Endothelial cell (in vitro differentiated cells): ENCODE measurements at regions not wholly inside any gene's neighbourhood (a gene's known extent, or its start where the extent isn't known, plus 50 kb on each side); places are given as distances from the start of the nearest gene placed in this dataset.

ENCODE experiments used
- DNase-seq: peaks from one replicate; pipeline ENCODE4 v3.0.0; 2021; ENCODE audit warnings: low spot score
- H3K27ac Mint-ChIP-seq: one replicate; pipeline ENCODE4 v1.8.0; 2021; ENCODE audit warnings: mixed read lengths, inconsistent platforms; ENCODE audit not compliant: unreplicated experiment
- H3K27me3 Mint-ChIP-seq: one replicate; pipeline ENCODE4 v1.8.0; 2021; ENCODE audit warnings: mild to moderate bottlenecking, moderate library complexity, mixed read lengths, inconsistent platforms; ENCODE audit not compliant: unreplicated experiment
- H3K36me3 Mint-ChIP-seq: one replicate; pipeline ENCODE4 v1.8.0; 2021; ENCODE audit warnings: mild to moderate bottlenecking, low read depth, mixed read lengths, inconsistent platforms; ENCODE audit not compliant: unreplicated experiment
- H3K4me1 Mint-ChIP-seq: one replicate; pipeline ENCODE4 v1.8.0; 2021; ENCODE audit warnings: mild to moderate bottlenecking, mixed read lengths, inconsistent platforms; ENCODE audit not compliant: unreplicated experiment
- H3K4me3 Mint-ChIP-seq: one replicate; pipeline ENCODE4 v1.8.0; 2021; ENCODE audit warnings: mild to moderate bottlenecking, mixed read lengths, inconsistent platforms; ENCODE audit not compliant: unreplicated experiment
- H3K9me3 Mint-ChIP-seq: one replicate; pipeline ENCODE4 v1.8.0; 2021; ENCODE audit warnings: mixed read lengths, inconsistent platforms; ENCODE audit not compliant: unreplicated experiment
- TF ChIP-seq, protein P1 (sequence below): fragments of 200-600 bp; sonication (generic); IDR thresholded peaks from one replicate; pipeline ENCODE4 v1.5.0; 2021; ENCODE audit warnings: antibody characterized with exemption; ENCODE audit not compliant: unreplicated experiment

DNA sequence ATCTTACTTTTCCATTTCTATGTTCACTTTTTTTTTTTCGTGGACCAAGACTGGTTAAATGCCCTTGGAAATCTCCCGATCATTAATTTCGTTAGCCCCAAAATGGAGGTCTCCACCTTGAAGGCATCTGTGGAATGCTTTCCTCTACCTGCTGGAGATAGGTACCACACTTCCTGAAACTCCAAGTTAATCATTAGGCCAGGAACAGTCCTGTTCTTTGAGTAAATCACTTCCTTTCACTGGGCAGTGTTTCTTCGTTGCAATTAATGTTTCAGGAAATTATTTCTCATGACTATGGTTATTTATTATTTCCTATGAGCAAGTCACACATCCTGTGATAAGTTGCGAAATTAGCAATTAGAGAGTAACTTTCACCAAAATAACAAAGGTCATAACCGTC, 225.2 kb upstream of the LYPLAL1 start:
- peaks cover 3% of the 10 kb centered on the region for H3K4me1 Mint-ChIP-seq

DNA sequence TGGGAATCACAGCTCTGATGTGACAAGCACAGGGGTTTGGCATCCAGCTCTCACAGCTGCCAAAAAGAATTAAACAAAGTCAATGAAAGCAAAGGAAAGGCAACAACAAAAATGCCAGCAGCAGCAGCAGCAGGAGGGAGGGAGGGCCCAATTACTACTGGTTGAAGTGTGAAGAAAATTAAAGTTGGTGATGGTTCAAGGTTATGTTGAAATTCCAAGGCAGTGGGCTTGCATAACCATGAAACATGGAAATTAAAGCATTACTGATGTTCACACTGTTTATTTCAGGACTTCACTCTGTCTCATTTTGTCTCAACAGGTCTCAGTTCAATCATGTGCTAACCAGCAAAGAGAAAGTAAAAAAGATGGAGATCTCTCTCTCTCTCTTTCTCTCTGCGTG, 220.3 kb upstream of the LYPLAL1 start:
- TF ChIP-seq, protein P1, sequence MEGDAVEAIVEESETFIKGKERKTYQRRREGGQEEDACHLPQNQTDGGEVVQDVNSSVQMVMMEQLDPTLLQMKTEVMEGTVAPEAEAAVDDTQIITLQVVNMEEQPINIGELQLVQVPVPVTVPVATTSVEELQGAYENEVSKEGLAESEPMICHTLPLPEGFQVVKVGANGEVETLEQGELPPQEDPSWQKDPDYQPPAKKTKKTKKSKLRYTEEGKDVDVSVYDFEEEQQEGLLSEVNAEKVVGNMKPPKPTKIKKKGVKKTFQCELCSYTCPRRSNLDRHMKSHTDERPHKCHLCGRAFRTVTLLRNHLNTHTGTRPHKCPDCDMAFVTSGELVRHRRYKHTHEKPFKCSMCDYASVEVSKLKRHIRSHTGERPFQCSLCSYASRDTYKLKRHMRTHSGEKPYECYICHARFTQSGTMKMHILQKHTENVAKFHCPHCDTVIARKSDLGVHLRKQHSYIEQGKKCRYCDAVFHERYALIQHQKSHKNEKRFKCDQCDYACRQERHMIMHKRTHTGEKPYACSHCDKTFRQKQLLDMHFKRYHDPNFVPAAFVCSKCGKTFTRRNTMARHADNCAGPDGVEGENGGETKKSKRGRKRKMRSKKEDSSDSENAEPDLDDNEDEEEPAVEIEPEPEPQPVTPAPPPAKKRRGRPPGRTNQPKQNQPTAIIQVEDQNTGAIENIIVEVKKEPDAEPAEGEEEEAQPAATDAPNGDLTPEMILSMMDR: no peak
- no peak overlapping the region for H3K27ac Mint-ChIP-seq
- no peak overlapping the region for H3K4me3 Mint-ChIP-seq
- no peaks in the 10 kb centered on the region for H3K9me3 Mint-ChIP-seq
- no peak for DNase-seq
- H3K4me1 Mint-ChIP-seq: no peaks in the 10 kb centered on the region
- no peaks in the 10 kb centered on the region for H3K36me3 Mint-ChIP-seq
- H3K27me3 Mint-ChIP-seq: peaks cover 3% of the 10 kb centered on the region

More for the DNA sequence above, 225.2 kb upstream of the LYPLAL1 start:
- no peaks in the 10 kb centered on the region for H3K36me3 Mint-ChIP-seq
- no peak for DNase-seq
- no peaks in the 10 kb centered on the region for H3K9me3 Mint-ChIP-seq
- no peaks in the 10 kb centered on the region for H3K27me3 Mint-ChIP-seq
- TF ChIP-seq, protein P1: no peak
- H3K4me3 Mint-ChIP-seq: no peak overlapping the region
- no peak overlapping the region for H3K27ac Mint-ChIP-seq

DNA sequence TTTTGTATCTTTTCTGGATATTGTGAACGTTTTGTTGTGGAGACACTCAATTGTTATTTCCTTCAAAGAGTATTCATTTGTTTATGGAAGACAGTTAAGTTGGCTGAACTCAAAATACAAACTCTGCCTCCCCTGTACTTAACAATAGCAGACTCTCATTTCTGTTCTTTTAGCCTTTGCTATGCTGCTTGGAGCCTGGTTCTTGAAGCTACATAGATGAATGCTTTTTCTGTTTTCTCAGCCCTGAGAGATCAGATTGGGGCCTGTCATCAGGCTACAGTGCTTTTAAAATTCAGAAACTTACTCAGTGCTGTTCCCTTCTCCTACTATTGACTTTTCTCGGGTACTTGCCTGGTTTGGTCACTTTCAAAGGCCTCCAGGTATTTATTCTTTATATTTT, 215.7 kb upstream of the LYPLAL1 start:
- Mint-ChIP-seq H3K9me3 (no peaks in the 10 kb centered on the region), H3K36me3 (no peaks in the 10 kb centered on the region), H3K4me3 (no peak overlapping the region), H3K4me1 (no peaks in the 10 kb centered on the region), H3K27me3 (peaks cover 3% of the 10 kb centered on the region), H3K27ac (no peak overlapping the region)
- DNase-seq: no peak
- TF ChIP-seq, protein P1: no peak

DNA sequence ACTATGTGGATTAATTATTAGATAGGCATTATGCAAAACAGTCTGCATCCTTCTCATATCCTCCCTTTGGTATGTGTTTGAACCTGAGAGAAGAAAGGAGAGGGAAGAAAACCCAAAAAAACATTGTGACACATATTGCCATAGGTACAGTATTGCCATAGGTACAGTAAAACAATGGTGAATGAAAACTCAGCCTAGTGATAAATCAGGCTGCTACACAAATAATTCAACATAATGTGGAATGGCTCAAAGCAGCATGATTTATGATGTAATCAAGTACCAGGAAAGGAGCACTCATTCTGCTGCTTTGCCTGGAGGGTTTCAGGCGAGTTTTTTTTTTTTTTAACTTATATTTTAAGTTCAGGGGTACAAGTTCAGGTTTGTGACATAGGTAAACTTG, 213.9 kb upstream of the LYPLAL1 start:
- no peak for DNase-seq
- Mint-ChIP-seq H3K4me1 (no peaks in the 10 kb centered on the region), H3K4me3 (no peak overlapping the region), H3K27ac (no peak overlapping the region), H3K9me3 (no peaks in the 10 kb centered on the region), H3K27me3 (no peaks in the 10 kb centered on the region), H3K36me3 (no peaks in the 10 kb centered on the region)
- TF ChIP-seq, protein P1: no peak

DNA sequence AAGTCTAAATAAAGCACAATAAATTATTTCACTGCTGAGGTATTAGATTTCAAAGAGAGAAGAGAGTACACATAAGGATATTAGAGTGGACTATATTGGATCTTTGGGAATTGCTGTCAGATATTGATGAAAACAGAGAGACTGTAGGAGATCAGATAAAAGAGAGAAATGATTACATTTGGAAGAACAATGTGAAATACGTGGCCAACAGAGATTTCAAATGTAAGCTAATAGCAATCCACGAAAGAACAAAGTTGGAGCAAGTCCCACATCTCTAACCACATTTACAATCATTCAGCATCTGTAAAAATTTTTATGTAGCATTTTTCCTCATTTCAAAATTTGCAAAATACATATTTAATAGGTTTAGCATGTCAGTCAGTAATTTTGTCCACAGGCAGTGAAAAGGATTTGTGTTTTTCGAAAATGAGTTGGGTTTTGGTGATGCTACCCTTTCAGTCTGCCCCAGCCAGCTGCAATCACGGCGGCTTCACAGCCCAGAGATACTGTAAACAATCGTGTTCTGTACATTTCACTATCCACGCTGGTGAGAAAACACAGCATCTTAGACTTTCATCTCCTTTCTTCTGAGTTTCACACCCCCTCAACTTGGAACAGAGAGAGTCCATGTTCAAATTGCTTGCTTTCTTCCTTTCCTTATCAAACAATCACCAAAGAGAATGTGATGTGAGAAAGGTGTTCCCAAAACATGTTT, 209.1 kb upstream of the LYPLAL1 start:
- H3K36me3 Mint-ChIP-seq: no peaks in the 10 kb centered on the region
- TF ChIP-seq, protein P1: no peak
- no peak overlapping the region for H3K27ac Mint-ChIP-seq
- DNase-seq: no peak
- H3K9me3 Mint-ChIP-seq: no peaks in the 10 kb centered on the region
- no peaks in the 10 kb centered on the region for H3K27me3 Mint-ChIP-seq
- H3K4me3 Mint-ChIP-seq: no peak overlapping the region
- H3K4me1 Mint-ChIP-seq: no peaks in the 10 kb centered on the region
